Osteocyte (in vitro differentiated cells): ENCODE measurements at regions not wholly inside any gene's neighbourhood (a gene's known extent, or its start where the extent isn't known, plus 50 kb on each side); places are given as distances from the start of the nearest gene placed in this dataset.

Experiments used
- DNase-seq: peaks from one replicate; pipeline ENCODE4 v3.0.0; 2021; ENCODE audit warnings: mixed read lengths; ENCODE audit not compliant: unreplicated experiment; ENCODE audit errors: extremely low spot score
- H3K27ac Mint-ChIP-seq: one replicate; pipeline ENCODE4 v1.8.0; 2021; ENCODE audit warnings: mild to moderate bottlenecking, mixed read lengths; ENCODE audit not compliant: unreplicated experiment
- H3K27me3 Mint-ChIP-seq: one replicate; pipeline ENCODE4 v1.8.0; 2021; ENCODE audit warnings: mixed read lengths; ENCODE audit not compliant: unreplicated experiment
- H3K36me3 Mint-ChIP-seq: one replicate; pipeline ENCODE4 v1.8.0; 2021; ENCODE audit warnings: mixed read lengths; ENCODE audit not compliant: unreplicated experiment
- H3K4me1 Mint-ChIP-seq: one replicate; pipeline ENCODE4 v1.8.0; 2021; ENCODE audit warnings: mixed read lengths; ENCODE audit not compliant: unreplicated experiment
- H3K4me3 Mint-ChIP-seq: one replicate; pipeline ENCODE4 v1.8.0; 2021; ENCODE audit warnings: mild to moderate bottlenecking, moderate library complexity, mixed read lengths; ENCODE audit not compliant: unreplicated experiment
- H3K9me3 Mint-ChIP-seq: one replicate; pipeline ENCODE4 v1.8.0; 2021; ENCODE audit warnings: mixed read lengths; ENCODE audit not compliant: unreplicated experiment
- CTCF ChIP-seq: fragments of 200-600 bp; sonication (generic); IDR thresholded peaks from 2 replicates; pipeline ENCODE4 v1.5.0; 2021; ENCODE audit warnings: antibody characterized with exemption, mild to moderate bottlenecking, moderate library complexity

DNA sequence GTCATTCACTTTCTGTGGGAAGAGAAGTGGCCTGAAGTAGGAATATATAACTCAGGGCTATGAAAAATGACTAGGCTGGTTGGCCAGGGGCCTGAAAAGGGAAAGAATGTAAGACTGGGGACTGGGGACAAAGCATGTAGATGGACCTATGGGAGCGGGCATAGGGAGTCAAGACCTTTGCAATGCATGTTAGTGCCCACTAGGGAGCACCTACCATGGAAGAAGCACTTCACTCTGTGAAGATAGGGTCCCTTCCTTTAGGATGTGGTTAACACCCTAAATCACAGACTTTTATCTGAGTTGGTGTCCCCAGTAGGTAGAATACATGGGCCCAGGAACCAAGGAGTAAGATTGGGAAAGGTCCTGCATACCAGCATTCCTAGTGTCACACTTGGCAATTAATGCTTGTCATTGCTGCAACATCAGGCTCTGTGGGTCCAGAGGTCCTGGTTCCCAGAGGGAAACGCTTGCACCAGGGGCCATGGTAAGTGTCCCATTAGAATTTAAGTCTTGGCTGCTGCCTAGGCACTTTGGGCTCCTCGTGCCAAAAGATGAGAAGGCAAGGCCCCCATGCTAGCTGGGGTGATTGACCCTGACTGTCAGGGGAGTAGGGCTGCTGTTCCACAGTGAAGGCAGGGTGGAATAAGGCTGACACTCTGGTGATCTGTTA is 79.6 kb downstream of the CRYGS start:
- Mint-ChIP-seq H3K27me3 (peaks cover 36% of the 10 kb centered on the region), H3K4me1 (no peaks in the 10 kb centered on the region)

DNA sequence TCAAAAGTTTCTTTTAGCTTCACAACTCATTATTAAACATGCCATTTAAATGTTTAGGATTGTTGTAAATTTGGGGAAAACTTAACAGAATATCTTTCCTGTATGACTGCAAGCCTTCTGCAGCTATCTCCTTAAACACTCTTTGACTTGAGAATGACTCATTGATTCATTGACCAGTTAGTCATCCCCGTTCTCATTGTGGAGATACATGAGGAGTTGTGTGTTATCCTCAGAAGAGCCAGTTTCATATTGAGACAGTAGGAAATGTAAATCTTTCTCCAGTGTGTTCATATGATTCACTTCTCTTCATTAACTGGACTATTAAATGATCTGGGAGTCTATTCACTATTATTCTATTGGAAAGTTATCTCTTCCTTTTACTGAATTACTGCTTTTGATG is 83.0 kb downstream of the CRYGS start:
- Mint-ChIP-seq H3K4me1 (no peaks in the 10 kb centered on the region), H3K4me3 (no peak overlapping the region)

More for the DNA sequence above, 79.6 kb downstream of the CRYGS start:
- DNase-seq: no peak
- Mint-ChIP-seq H3K9me3 (no peaks in the 10 kb centered on the region), H3K36me3 (no peaks in the 10 kb centered on the region), H3K27ac (no peak overlapping the region), H3K4me3 (no peak overlapping the region)
- TF ChIP-seq CTCF: no peak

GRCh38 chr3:186459108-186459467 is 85.1 kb downstream of the CRYGS start:
- H3K9me3 Mint-ChIP-seq: no peaks in the 10 kb centered on the region
- peaks cover 31% of the 10 kb centered on the region for H3K27me3 Mint-ChIP-seq
- no peak overlapping the region for H3K27ac Mint-ChIP-seq
- no peak overlapping the region for H3K4me3 Mint-ChIP-seq
- no peaks in the 10 kb centered on the region for H3K4me1 Mint-ChIP-seq
- no peak for DNase-seq
- H3K36me3 Mint-ChIP-seq: no peaks in the 10 kb centered on the region
- TF ChIP-seq CTCF: no peak

More for the DNA sequence above, 83.0 kb downstream of the CRYGS start:
- no peak overlapping the region for H3K27ac Mint-ChIP-seq
- H3K27me3 Mint-ChIP-seq: peaks cover 28% of the 10 kb centered on the region
- H3K9me3 Mint-ChIP-seq: no peaks in the 10 kb centered on the region
- no peak for DNase-seq
- TF ChIP-seq CTCF: no peak
- no peaks in the 10 kb centered on the region for H3K36me3 Mint-ChIP-seq

GRCh38 chr3:186458306-186459107 is 85.7 kb downstream of the CRYGS start:
- no peak for TF ChIP-seq CTCF
- no peak for DNase-seq
- H3K9me3 Mint-ChIP-seq: no peaks in the 10 kb centered on the region
- peaks cover 31% of the 10 kb centered on the region for H3K27me3 Mint-ChIP-seq
- no peaks in the 10 kb centered on the region for H3K4me1 Mint-ChIP-seq
- H3K4me3 Mint-ChIP-seq: no peak overlapping the region
- no peaks in the 10 kb centered on the region for H3K36me3 Mint-ChIP-seq
- no peak overlapping the region for H3K27ac Mint-ChIP-seq

- Mint-ChIP-seq H3K4me3 (no peak overlapping the region), H3K4me1 (peaks cover 4% of the 10 kb centered on the region), H3K9me3 (no peaks in the 10 kb centered on the region), H3K27ac (no peak overlapping the region), H3K36me3 (no peaks in the 10 kb centered on the region), H3K27me3 (peaks cover 33% of the 10 kb centered on the region)
- no peak for TF ChIP-seq CTCF
- no peak for DNase-seq
Observed at GRCh38 chr3:186457236-186457635, 86.9 kb downstream of the CRYGS start.
